Gastrocnemius medialis (tissue), 4 donors: ENCODE measurements at regions not wholly inside any gene's neighbourhood (a gene's known extent, or its start where the extent isn't known, plus 50 kb on each side); places are given as distances from the start of the nearest gene placed in this dataset.

Experiments used
- CTCF ChIP-seq, 5 experiments: fragments of 450-650 bp in 3 of 5; fragments of 200-600 bp in 2 of 5; sonication (generic) in 2 of 5; IDR thresholded peaks in 4 of 5; conservative IDR thresholded peaks in 1 of 5; 1 replicate in 4 of 5; 2 replicates in 1 of 5; pipeline ENCODE4 v1.5.1; 2016 to 2019; ENCODE audit warnings: antibody characterized with exemption in 5 of 5, mild to moderate bottlenecking in 3 of 5, moderate library complexity in 3 of 5
- POLR2A ChIP-seq, 2 donors: fragments of 450-650 bp; IDR thresholded peaks; one replicate each; pipeline ENCODE4 v1.6.1; 2017; ENCODE audit warnings: antibody characterized with exemption in 2 of 2, mild to moderate bottlenecking in 2 of 2, moderate library complexity in 2 of 2

GRCh38 chr16:65469116-65469515 is 347.3 kb upstream of the CDH11 start:
- TF ChIP-seq CTCF (IDR thresholded peaks at IDR 0.05 in 4 of 5, conservative IDR thresholded peaks at IDR 0.05 in 1 of 5) (no peak), POLR2A (IDR thresholded peaks at IDR 0.05) (no peak)
